Transverse colon (tissue), 4 donors: ENCODE measurements at regions not wholly inside any gene's neighbourhood (a gene's known extent, or its start where the extent isn't known, plus 50 kb on each side); places are given as distances from the start of the nearest gene placed in this dataset.

ENCODE experiments used
- EP300 ChIP-seq: sonication (generic); formaldehyde crosslinking; IDR thresholded peaks from one replicate; pipeline ENCODE4 v1.6.1; 2017; ENCODE audit warnings: antibody characterized with exemption, low read depth
- POLR2A ChIP-seq: fragments of 450-650 bp; IDR thresholded peaks from one replicate; pipeline ENCODE4 v1.6.1; 2016; ENCODE audit warnings: antibody characterized with exemption, mild to moderate bottlenecking, moderate library complexity
- POLR2AphosphoS5 ChIP-seq, 3 donors: sonication (generic); formaldehyde crosslinking; IDR thresholded peaks; one replicate each; pipeline ENCODE4 v1.6.1; 2016; ENCODE audit warnings: antibody characterized with exemption in 3 of 3
- TF ChIP-seq, protein P1 (sequence below), 5 experiments: fragments of 200-600 bp in 3 of 5; fragments of 450-650 bp in 2 of 5; sonication (generic) in 3 of 5; IDR thresholded peaks; 1 replicate in 2 of 5; 2 replicates in 3 of 5; pipeline ENCODE4 v1.5.1; 2016 to 2017; ENCODE audit warnings: antibody characterized with exemption in 5 of 5, inconsistent platforms in 3 of 5, mild to moderate bottlenecking in 2 of 5, moderate library complexity in 1 of 5

DNA sequence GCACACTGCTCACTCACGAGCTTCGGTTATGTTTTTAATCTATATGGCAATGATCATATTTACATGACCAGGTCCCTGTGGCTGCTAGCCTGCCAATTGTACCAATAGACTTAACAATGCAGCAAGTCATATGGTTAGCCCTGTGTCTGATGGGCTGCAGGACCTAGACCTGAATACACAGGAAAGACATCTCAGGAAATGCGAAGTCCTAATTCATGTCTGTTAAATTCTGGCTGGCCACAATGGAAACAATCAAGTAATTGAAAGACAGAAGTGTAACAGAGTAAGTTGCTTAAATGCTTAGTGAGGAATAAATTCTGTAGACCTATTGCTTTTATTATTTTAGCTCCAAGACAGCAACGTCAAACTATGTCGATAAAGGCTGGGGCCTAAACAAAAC lies 112.4 kb upstream of the FZD8 start:
- TF ChIP-seq POLR2A (no peak), POLR2AphosphoS5 (IDR thresholded peaks at IDR 0.05) (no peak), EP300 (no peak)
- TF ChIP-seq, protein P1, sequence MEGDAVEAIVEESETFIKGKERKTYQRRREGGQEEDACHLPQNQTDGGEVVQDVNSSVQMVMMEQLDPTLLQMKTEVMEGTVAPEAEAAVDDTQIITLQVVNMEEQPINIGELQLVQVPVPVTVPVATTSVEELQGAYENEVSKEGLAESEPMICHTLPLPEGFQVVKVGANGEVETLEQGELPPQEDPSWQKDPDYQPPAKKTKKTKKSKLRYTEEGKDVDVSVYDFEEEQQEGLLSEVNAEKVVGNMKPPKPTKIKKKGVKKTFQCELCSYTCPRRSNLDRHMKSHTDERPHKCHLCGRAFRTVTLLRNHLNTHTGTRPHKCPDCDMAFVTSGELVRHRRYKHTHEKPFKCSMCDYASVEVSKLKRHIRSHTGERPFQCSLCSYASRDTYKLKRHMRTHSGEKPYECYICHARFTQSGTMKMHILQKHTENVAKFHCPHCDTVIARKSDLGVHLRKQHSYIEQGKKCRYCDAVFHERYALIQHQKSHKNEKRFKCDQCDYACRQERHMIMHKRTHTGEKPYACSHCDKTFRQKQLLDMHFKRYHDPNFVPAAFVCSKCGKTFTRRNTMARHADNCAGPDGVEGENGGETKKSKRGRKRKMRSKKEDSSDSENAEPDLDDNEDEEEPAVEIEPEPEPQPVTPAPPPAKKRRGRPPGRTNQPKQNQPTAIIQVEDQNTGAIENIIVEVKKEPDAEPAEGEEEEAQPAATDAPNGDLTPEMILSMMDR (IDR thresholded peaks at IDR 0.05): no peak
